A204.1 (cell line): ENCODE measurements at regions not wholly inside any gene's neighbourhood (a gene's known extent, or its start where the extent isn't known, plus 50 kb on each side); places are given as distances from the start of the nearest gene placed in this dataset.

Experiments used
- FAIRE-seq: peaks from 2 replicates; lab custom pipeline; 2012; peaks lifted over from hg19 to GRCh38; lab: Jason Lieb, UNC

GRCh38 chr14:56501909-56502530 is 77.6 kb upstream of the TMEM260 start:
- no peak for FAIRE-seq

DNA sequence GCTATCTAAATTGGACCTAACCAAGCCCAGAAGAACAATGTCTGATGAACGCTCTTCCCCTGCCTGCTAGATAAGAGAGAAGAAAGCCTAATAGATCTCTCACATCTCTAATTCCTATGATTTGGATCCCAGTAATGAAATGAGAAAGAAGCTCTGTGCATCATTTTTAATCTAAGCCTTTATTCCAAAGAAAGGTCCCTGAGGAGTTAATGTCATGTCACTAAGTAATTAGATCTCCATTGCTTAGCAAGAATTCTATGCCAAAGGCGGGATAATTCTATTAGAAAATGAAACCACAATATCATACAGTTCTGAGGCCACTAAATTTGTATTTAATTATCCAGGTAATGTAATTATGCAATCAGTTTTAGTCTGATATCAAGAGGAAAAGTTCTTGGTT is 74.2 kb upstream of the TMEM260 start:
- FAIRE-seq = no peak

DNA sequence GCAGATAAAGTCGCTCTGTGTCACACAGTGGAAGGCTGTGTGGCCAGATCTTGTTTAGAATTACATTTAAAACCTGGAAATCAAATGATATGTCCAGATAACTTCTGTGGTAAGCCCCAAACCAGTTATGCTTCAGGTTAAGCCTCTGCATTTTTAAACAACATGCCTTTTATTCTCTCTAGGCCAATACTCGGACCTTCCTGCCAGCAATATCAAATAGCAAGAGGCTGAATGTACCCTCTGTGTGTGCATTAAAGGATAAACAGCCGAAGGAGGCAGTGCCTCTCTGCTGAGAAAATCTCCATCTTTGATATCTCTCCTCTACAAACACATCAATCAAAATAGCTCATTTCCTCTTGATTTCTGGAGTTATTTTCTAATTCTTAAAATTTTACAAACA is 67.1 kb upstream of the TMEM260 start:
- FAIRE-seq = no peak

DNA sequence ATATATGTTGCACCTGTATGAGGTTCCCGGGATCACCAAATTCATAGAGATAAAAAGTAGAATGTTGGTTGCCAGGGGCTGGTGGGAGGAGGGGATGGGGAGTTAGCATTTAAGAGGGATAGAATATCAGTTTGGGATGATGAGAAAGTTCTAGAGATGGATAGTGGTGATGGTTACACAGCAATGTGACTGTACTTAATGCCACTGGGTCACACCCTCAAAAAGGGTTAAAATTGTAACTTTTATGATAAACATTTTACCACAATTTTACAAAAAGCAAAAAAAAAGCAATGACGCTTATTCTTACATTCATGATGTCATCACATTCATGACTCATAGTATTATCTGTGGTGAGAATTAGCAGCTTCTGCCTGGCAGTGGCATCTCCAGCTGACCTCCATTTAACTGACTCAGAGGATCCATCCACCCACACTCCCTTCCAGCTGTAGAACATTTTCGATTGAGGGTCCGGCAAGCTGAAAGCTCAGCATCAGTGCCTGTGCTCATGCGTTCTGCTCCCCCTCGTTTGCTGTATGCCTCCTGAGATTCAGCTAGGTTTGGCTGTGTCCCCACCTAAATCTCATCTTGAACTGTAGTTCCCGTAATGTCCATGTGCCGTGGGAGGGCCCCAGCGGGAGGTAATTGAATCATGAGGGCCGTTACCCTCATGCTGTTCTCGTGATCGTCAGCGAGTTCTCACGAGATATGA is 64.8 kb upstream of the TMEM260 start:
- no peak for FAIRE-seq

- no peak for FAIRE-seq
Observed at GRCh38 chr14:56515739-56516138, 63.9 kb upstream of the TMEM260 start.

DNA sequence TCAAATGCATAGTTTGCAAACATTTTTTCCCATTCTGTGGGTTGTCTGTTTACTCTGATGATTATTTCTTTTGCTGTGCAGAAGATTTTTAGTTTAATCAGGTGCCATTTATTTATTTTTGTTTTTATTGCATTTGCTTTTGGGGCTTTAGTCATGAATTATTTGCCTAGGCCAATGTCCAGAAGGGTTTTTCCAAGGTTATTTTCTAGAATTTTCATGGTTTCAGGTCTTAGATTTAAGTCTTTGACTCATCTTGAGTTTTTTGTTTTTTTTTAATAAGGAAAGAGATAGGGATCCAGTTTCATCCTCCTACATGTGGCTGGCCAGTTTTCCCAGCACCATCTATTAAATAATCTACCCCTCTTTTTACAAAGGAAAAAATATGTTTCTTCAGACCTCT is 57.2 kb upstream of the TMEM260 start:
- FAIRE-seq = no peak

GRCh38 chr14:56524971-56525677 is 54.5 kb upstream of the TMEM260 start:
- no peak for FAIRE-seq

GRCh38 chr14:56528927-56529326 is 50.7 kb upstream of the TMEM260 start:
- FAIRE-seq = no peak
